Kidney (tissue), 13 donors: ENCODE measurements at regions not wholly inside any gene's neighbourhood (a gene's known extent, or its start where the extent isn't known, plus 50 kb on each side); places are given as distances from the start of the nearest gene placed in this dataset.

Experiments
- DNase-seq, 5 donors: peaks; one replicate each; pipeline ENCODE4 v3.0.0-alpha.2; 2013 to 2020
- FAIRE-seq: peaks from 2 replicates; lab custom pipeline; 2012; peaks lifted over from hg19 to GRCh38; lab: Jason Lieb, UNC
- H3K27ac ChIP-seq, 2 donors: one replicate each; pipeline ENCODE4 v1.7.0; 2013; ENCODE audit warnings: low read depth in 2 of 2, low read length in 2 of 2, inconsistent platforms in 1 of 2
- H3K27me3 ChIP-seq: one replicate; pipeline ENCODE4 v1.7.1; 2013; ENCODE audit warnings: low read length, inconsistent platforms; ENCODE audit not compliant: control insufficient read depth, insufficient read depth
- H3K36me3 ChIP-seq, 3 donors: one replicate each; pipeline versions ENCODE4 v1.7.0 to v1.7.1; 2013; ENCODE audit warnings: low read length in 3 of 3, control low read depth in 1 of 3, inconsistent platforms in 1 of 3; ENCODE audit not compliant: insufficient read depth in 3 of 3, control insufficient read depth in 2 of 3
- H3K4me1 ChIP-seq, 3 donors: one replicate each; pipeline versions ENCODE4 v1.7.0 to v1.7.1; 2013; ENCODE audit warnings: low read length in 3 of 3, inconsistent platforms in 1 of 3, low read depth in 1 of 3; ENCODE audit not compliant: control insufficient read depth in 2 of 3, insufficient read depth in 2 of 3
- H3K4me3 ChIP-seq, 3 donors: one replicate each; pipeline versions ENCODE4 v1.7.0 to v1.8.1; 2013; ENCODE audit warnings: low read length in 3 of 3, control low read depth in 1 of 3, inconsistent platforms in 1 of 3
- H3K9ac ChIP-seq, 3 donors: one replicate each; pipeline versions ENCODE4 v1.7.0 to v1.7.1; 2013; ENCODE audit warnings: low read length in 3 of 3, control low read depth in 1 of 3, inconsistent platforms in 1 of 3
- H3K9me3 ChIP-seq, 3 donors: one replicate each; pipeline versions ENCODE4 v1.7.0 to v1.7.1; 2013; ENCODE audit warnings: low read length in 3 of 3, control low read depth in 1 of 3, inconsistent platforms in 1 of 3; ENCODE audit not compliant: control insufficient read depth in 2 of 3, insufficient read depth in 1 of 3
- intact Hi-C: fragments of 100-400 bp; cut with DNase I; formaldehyde crosslinking; loops from one replicate; pipeline ENCODE4 v1.11.1; 2022
- TF ChIP-seq, protein P1 (sequence below): IDR thresholded peaks from 3 replicates; pipeline ENCODE4 v1.5.1; 2012; ENCODE audit warnings: mild to moderate bottlenecking, moderate library complexity, borderline replicate concordance; ENCODE audit not compliant: insufficient read depth; ENCODE audit errors: extremely low read depth
- donor health status: control.
- donor health status: control.
- donor health status: control.
- donor health status: control.
- donor health status: control.
- donor health status: DM: yes; HTN: yes; CAD: no.
- donor health status: Normal renal cell carcinoma (clear cell type).

DNA sequence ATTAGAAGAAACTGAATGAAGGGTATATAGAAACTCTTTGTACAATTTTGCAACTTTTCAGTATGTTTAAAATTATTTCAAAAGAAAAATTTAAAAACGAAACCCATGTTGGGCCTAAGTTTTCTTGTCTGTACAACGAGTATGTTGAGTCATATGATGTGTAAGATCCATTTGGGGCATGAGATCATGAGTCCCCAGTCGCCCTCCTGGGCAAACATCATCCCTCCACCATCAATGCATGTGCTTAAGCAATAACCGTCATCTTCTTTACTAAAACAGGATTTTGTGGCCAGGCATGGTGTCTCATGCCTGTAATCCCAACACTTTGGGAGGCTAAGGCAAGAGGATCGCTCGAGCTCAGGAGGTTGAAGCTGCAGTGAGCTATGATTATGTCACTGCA lies 54.2 kb upstream of the CDCA7L start:
- TF ChIP-seq, protein P1, sequence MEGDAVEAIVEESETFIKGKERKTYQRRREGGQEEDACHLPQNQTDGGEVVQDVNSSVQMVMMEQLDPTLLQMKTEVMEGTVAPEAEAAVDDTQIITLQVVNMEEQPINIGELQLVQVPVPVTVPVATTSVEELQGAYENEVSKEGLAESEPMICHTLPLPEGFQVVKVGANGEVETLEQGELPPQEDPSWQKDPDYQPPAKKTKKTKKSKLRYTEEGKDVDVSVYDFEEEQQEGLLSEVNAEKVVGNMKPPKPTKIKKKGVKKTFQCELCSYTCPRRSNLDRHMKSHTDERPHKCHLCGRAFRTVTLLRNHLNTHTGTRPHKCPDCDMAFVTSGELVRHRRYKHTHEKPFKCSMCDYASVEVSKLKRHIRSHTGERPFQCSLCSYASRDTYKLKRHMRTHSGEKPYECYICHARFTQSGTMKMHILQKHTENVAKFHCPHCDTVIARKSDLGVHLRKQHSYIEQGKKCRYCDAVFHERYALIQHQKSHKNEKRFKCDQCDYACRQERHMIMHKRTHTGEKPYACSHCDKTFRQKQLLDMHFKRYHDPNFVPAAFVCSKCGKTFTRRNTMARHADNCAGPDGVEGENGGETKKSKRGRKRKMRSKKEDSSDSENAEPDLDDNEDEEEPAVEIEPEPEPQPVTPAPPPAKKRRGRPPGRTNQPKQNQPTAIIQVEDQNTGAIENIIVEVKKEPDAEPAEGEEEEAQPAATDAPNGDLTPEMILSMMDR, result no peak
- H3K9me3 ChIP-seq, result no peaks in the 10 kb centered on the region
- no peak overlapping the region for H3K27ac ChIP-seq
- no peak for DNase-seq
- no peaks in the 10 kb centered on the region for H3K36me3 ChIP-seq
- FAIRE-seq, result no peak
- H3K27me3 ChIP-seq, result no peaks in the 10 kb centered on the region
- H3K4me3 ChIP-seq, result no peak overlapping the region
- H3K9ac ChIP-seq, result no peak overlapping the region
- intact Hi-C loops, result loop anchor here (5.0 kb wide), 1 partner anchor 738 kb away; no protein-coding TSS in a partner anchor
- no peaks in the 10 kb centered on the region for H3K4me1 ChIP-seq

DNA sequence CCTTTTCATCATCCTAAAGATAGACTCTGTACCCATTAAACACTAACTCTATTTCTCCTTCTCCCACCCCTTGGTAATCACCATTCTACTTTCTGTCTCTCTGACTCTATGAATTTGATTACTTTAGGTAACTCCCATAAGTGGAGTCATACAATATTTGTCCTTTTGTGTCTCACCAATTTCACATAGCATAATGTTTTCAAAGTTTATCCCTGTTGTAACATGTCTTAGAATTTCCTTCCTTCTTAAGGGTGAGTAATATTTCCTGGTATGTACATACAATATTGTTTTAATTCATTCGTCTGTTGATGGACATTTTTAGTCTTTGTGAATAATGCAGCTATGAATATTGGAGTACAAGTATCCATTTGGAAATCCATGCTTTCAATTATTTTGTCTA lies 50.9 kb upstream of the CDCA7L start:
- TF ChIP-seq, protein P1, result no peak
- Histone ChIP-seq H3K36me3 (no peaks in the 10 kb centered on the region), H3K4me1 (no peaks in the 10 kb centered on the region), H3K27me3 (no peaks in the 10 kb centered on the region), H3K9me3 (no peaks in the 10 kb centered on the region), H3K27ac (no peak overlapping the region), H3K9ac (no peak overlapping the region), H3K4me3 (no peak overlapping the region)
- FAIRE-seq (no peak), DNase-seq (no peak)
- intact Hi-C loops, result no loop called here
